Erythroblast (primary cell): ENCODE measurements at regions not wholly inside any gene's neighbourhood (a gene's known extent, or its start where the extent isn't known, plus 50 kb on each side); places are given as distances from the start of the nearest gene placed in this dataset.

Experiments
- GATA1 ChIP-seq: IDR thresholded peaks from 2 replicates; pipeline ENCODE4 v1.6.1; 2011; ENCODE audit warnings: low read depth, mild to moderate bottlenecking, control low read depth, low read length, moderate library complexity
- POLR2A ChIP-seq: IDR thresholded peaks from 2 replicates; pipeline ENCODE4 v1.6.1; 2011; ENCODE audit warnings: mild to moderate bottlenecking, low read length

GRCh38 chr4:129189630-129190029 lies 93.7 kb downstream of the C4orf33 start:
- TF ChIP-seq POLR2A (no peak), GATA1 (no peak)
